ENCODE measurements at regions not wholly inside any gene's neighbourhood (a gene's known extent, or its start where the extent isn't known, plus 50 kb on each side); places are given as distances from the start of the nearest gene placed in this dataset.

GRCh38 chr20:20969701-20970280, 136.4 kb downstream of the LINC00237 start:
- Histone ChIP-seq H3K27ac (no peak overlapping the region), H3K9me3 (no peaks in the 10 kb centered on the region), H3K4me3 (no peak overlapping the region), H3K36me3 (no peaks in the 10 kb centered on the region), H3K27me3 (peaks cover 6% of the 10 kb centered on the region), H3K4me1 (no peaks in the 10 kb centered on the region)
- ATAC-seq (no peak), DNase-seq (no peak)
- TF ChIP-seq CTCF (IDR thresholded peaks at IDR 0.05), result no peak
- intact Hi-C loops (cut with DNase I), result no loop called here

GRCh38 chr20:20967564-20968184, 138.5 kb downstream of the LINC00237 start:
- TF ChIP-seq CTCF (IDR thresholded peaks at IDR 0.05), result no peak
- ATAC-seq, result no peak
- Histone ChIP-seq H3K36me3 (no peaks in the 10 kb centered on the region), H3K9me3 (no peaks in the 10 kb centered on the region), H3K27ac (no peak overlapping the region), H3K27me3 (peaks cover 11% of the 10 kb centered on the region), H3K4me3 (no peak overlapping the region), H3K4me1 (no peaks in the 10 kb centered on the region)
- no peak for DNase-seq
- intact Hi-C loops (cut with DNase I), result no loop called here

- DNase-seq (no peak), ATAC-seq (no peak)
- peaks cover 11% of the 10 kb centered on the region for H3K27me3 ChIP-seq
- TF ChIP-seq CTCF (IDR thresholded peaks at IDR 0.05), result no peak
- no peak overlapping the region for H3K4me3 ChIP-seq
- no peak overlapping the region for H3K27ac ChIP-seq
- no peaks in the 10 kb centered on the region for H3K4me1 ChIP-seq
- H3K36me3 ChIP-seq, result no peaks in the 10 kb centered on the region
- intact Hi-C loops (cut with DNase I), result no loop called here
- no peaks in the 10 kb centered on the region for H3K9me3 ChIP-seq
Observed at GRCh38 chr20:20966171-20966570, 140.0 kb downstream of the LINC00237 start.

- no peak overlapping the region for H3K4me3 ChIP-seq
- no peak for DNase-seq
- intact Hi-C loops (cut with DNase I), result no loop called here
- H3K9me3 ChIP-seq, result no peaks in the 10 kb centered on the region
- no peak overlapping the region for H3K27ac ChIP-seq
- no peaks in the 10 kb centered on the region for H3K4me1 ChIP-seq
- no peak for ATAC-seq
- H3K27me3 ChIP-seq, result peaks cover 5% of the 10 kb centered on the region
- TF ChIP-seq CTCF (IDR thresholded peaks at IDR 0.05), result no peak
- no peaks in the 10 kb centered on the region for H3K36me3 ChIP-seq
Observed at GRCh38 chr20:20959031-20959755, 147.0 kb downstream of the LINC00237 start.

GRCh38 chr20:20956513-20956931, 149.6 kb downstream of the LINC00237 start:
- Histone ChIP-seq H3K27me3 (no peaks in the 10 kb centered on the region), H3K9me3 (no peaks in the 10 kb centered on the region), H3K36me3 (no peaks in the 10 kb centered on the region), H3K4me1 (no peaks in the 10 kb centered on the region), H3K27ac (no peak overlapping the region), H3K4me3 (no peak overlapping the region)
- no peak for TF ChIP-seq CTCF (IDR thresholded peaks at IDR 0.05)
- DNase-seq (no peak), ATAC-seq (no peak)
- intact Hi-C loops (cut with DNase I), result no loop called here

Measured in upper lobe of right lung (tissue), 1 donor.